Prostate gland (tissue), 2 donors: ENCODE measurements at regions not wholly inside any gene's neighbourhood (a gene's known extent, or its start where the extent isn't known, plus 50 kb on each side); places are given as distances from the start of the nearest gene placed in this dataset.

Experiments used
- POLR2A ChIP-seq: fragments of 450-650 bp; IDR thresholded peaks from one replicate; pipeline ENCODE4 v1.6.1; 2016; ENCODE audit warnings: antibody characterized with exemption, mild to moderate bottlenecking
- POLR2AphosphoS5 ChIP-seq: sonication (generic); formaldehyde crosslinking; IDR thresholded peaks from one replicate; pipeline ENCODE4 v1.6.1; 2017; ENCODE audit warnings: antibody characterized with exemption
- TF ChIP-seq, protein P1 (sequence below), 4 experiments: fragments of 200-600 bp in 2 of 4; fragments of 450-650 bp in 2 of 4; sonication (generic) in 2 of 4; IDR thresholded peaks; 1 replicate in 3 of 4; 2 replicates in 1 of 4; pipeline ENCODE4 v1.5.1; 2016 to 2019; ENCODE audit warnings: antibody characterized with exemption in 4 of 4, mild to moderate bottlenecking in 2 of 4, moderate library complexity in 2 of 4

GRCh38 chr5:155767470-155767869 lies 559.5 kb upstream of the SGCD start:
- TF ChIP-seq, protein P1, sequence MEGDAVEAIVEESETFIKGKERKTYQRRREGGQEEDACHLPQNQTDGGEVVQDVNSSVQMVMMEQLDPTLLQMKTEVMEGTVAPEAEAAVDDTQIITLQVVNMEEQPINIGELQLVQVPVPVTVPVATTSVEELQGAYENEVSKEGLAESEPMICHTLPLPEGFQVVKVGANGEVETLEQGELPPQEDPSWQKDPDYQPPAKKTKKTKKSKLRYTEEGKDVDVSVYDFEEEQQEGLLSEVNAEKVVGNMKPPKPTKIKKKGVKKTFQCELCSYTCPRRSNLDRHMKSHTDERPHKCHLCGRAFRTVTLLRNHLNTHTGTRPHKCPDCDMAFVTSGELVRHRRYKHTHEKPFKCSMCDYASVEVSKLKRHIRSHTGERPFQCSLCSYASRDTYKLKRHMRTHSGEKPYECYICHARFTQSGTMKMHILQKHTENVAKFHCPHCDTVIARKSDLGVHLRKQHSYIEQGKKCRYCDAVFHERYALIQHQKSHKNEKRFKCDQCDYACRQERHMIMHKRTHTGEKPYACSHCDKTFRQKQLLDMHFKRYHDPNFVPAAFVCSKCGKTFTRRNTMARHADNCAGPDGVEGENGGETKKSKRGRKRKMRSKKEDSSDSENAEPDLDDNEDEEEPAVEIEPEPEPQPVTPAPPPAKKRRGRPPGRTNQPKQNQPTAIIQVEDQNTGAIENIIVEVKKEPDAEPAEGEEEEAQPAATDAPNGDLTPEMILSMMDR (IDR thresholded peaks at IDR 0.05), result no peak
- no peak for TF ChIP-seq POLR2A
- no peak for TF ChIP-seq POLR2AphosphoS5
